MV-4-11 (cell line): ENCODE measurements at regions not wholly inside any gene's neighbourhood (a gene's known extent, or its start where the extent isn't known, plus 50 kb on each side); places are given as distances from the start of the nearest gene placed in this dataset.

Source experiments
- DNase-seq: peaks from one replicate; lab custom pipeline; 2025; lab: John Stamatoyannopoulos, UW

DNA sequence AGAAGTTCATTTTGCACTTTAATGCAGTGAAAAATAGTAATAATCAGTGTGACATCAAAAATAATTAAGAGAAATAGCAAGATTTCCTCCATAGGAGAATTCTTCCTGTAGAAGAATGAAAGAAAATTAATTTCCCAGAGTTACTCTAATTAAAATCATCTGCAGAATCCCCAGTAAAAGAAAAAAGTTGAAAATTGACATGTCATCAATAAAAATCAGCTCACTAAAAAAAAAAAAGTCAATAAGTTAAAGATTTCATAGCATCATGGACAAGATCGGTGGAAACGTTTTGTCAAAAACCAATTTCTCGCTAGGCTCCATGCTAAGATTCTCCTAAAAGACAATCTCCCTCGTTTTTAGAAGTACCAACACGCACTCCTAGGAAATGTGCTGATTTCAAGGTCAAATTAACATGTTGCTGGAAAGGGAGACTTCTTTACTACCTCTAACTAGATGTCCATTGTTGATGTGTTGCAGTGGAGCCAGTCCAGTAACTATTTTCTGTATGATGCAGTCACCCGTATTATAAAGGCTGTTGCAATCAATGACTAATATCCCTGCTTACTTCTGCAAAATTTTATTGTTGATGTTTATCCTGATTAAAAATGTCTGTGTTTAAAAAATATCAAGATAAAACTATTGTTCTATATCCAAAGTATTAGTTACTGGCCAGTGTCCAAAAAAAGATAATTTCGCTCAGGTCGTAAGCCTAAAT lies 591.9 kb upstream of the MGMT start:
- DNase-seq: no peak

DNA sequence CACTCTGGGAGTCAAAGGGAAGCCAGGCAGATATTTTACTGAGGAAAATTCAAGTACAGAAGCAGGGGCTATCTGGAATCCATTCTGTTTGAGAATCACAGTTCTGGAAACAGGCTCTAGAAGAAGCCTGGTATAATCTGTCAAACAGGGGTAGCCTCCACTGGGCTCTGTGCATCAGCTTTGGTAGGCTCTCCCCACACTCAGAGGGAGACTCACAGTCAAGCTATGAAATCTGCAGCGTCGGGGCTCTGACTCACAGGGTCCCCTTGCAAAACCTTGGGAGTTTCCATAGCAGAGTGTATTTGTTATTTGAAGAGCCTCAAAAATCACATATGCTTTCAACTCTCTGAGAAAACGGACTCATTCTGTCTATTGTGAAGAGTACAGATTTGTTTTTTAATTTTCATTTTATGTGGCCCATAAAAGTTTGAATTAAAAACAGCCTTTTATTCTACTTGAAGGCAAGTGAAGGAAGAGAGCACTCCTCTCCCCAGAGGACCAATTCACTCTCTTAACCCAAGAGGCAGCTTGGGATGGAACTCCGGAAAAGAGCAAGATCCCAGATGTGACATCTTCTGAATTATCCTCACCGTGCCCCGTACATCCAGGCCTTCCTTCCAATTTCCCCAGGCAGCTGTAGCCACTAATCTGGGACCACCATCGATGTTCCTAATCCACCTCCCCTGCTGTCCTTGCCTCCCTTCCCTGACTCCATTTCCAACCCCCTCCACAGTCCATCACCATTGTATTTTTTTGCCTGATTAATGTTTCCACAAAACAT lies 590.9 kb upstream of the MGMT start:
- DNase-seq: no peak

DNA sequence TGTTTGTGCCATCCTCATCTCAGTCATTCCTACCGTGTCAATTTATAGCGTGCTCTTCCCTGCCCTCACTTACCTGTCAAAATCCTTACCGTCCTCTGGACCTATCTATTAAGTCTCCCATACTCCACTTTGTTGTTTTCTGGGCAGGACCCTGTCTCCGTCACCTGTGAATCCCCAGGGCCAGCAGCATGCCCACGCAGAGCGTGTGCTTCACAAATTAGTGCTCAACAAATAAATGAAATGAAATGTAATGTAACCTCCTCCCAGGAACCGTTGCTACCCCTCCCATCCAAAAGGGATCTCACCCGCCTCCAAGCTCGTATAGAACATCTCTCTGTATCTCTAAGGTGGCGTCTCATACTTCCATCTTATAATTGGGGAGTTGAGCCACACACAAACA lies 589.9 kb upstream of the MGMT start:
- DNase-seq: no peak

DNA sequence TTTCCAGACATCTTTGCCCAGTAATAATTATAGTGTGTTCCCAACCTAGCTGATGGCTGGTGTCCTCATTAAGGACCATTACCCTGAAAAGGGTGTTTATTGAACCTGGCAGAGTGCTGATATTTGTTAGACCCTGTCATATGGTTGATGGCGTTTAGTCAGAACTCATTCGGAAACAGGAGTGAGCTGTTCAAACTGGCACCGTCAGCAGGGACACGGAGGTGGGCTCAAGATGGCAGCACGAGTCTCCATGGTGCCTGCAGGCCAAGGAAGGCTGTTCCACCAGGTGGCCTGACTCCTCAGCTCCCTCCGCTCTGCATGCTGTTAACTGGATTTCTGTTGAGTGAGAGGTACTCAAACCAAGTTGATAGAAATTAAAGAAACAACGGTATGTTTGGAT lies 589.1 kb upstream of the MGMT start:
- DNase-seq: no peak

DNA sequence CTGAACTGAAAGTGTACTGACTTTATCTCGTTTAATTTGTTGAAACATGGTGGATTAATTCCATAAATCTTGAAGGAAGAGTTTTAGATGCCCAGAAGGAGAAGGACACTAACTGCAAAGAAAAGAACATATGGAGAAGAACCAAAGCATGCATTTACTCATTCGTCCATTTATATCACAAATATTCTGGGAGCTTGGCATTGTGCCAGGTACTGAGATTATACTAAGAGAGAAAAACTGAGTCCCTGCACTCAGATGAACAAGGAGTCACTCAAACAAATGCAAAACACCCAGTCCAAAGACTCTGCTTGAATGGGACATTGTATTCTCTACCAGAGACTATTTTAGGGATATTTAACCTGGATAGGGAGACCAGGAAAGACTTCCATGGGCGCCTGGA lies 588.0 kb upstream of the MGMT start:
- no peak for DNase-seq

DNA sequence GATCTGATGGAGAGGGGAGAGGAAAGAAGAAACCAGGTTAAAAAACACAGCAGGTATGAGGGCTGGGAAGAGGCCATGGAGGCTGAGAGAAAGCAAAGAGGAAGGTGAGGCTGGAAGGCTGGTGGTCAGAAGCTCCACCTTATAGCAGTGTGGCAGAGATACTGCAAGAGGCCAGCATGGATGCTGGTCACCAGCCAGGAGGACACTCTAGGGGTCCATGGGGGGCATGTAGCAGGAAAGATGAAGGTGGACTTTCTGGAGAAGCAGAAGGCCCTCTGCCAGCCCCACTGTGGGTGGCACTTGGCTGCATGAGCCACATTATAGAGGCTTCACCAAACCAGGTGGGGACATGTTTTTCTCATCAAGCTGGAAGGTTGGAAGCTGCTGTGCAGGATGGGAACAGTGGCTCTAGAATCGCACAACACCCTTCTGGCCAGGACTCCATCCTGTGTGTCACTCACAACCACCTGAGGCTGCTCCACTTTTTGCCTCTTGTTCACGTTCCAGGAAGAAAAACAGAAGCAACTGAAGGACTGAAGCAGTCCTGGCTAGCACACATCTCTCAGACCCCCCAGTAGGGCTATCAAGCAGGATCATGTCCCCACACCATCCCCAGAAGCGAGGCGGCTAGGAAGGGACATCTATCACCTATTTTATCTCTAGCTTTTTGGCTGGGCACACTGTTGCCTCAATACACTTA lies 587.5 kb upstream of the MGMT start:
- DNase-seq: no peak

DNA sequence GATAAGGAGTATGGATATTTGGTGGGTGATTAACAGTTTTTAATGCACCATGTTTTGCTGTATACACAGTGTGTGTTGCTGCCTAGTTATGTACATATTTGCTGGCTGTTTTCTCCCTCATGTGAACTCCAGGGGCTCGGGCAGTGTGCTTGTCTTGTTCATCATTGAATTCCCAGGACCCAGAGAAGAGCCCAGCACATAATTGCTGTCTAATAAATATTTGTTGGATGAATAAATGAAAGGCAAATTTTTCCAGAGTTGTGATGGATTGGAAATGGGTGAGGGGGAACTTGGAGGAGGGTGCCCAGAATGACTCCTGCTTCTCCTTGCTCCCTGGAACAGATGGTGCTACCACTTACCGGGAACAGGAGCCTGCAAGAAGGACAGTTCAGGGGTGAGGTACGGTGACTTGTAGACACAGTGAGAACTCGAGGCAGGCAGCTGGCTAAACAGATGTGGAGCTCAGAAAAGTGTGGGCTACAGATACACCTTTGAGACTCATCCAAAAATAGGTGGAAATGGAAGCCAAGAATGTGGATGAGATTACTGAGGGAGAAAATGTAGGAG lies 586.8 kb upstream of the MGMT start:
- DNase-seq: no peak

DNA sequence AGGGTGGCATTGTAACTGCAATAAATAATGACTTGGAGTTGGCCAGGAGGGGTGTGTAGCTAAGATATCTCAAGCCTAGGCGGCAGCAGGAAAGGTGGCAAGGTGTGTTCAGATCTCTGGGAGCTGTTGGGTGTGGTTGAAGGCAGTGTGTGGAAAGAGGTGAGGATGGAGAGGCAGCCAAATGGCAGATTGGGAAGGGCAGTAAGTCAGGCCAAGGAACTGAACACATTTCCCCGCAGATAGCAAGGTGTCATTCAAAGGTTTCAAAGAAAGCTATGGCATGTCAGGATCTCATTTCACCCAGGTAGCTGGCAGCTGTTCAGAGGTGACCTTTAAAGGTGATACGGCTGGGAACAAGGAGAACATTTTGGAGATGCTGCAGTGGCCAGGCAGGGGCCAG lies 586.0 kb upstream of the MGMT start:
- DNase-seq: no peak

DNA sequence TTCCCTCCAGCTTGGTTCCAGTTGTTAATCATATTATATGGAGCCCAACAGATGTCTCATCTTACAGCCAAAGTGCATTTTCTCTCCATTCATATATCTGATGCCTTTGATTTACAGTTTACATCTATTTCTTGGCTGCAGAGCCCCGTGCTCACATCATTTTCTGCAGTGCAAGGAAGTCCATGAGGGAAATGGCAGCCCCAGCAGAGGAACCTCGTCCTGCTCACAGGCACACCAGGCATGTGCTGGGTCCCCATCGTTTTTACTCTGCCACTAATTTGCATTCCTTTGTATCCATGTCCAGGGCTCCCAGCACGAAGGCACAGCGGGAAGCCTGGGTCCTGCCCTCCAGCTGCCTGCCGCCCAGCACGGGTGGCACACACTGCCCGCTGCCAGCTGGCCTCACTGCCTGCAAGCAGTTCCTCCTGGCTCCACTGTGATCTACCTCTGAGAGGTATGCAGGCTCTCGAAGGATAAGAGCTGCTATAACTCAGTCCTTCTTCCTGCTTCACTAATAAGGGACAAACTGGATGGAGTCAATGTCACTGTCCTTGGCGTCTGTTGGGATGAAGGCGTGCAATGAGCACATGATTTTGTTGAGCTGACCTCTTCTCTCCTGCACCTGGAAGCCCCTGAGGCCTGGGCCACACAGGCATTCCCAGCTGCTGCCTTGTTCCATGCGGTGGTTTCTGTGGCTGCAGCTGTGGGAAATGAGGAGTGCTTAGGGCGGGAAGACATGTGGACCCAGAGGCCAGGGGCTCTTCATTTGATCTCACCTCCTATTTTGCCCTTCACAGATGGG lies 583.6 kb upstream of the MGMT start:
- DNase-seq: no peak

DNA sequence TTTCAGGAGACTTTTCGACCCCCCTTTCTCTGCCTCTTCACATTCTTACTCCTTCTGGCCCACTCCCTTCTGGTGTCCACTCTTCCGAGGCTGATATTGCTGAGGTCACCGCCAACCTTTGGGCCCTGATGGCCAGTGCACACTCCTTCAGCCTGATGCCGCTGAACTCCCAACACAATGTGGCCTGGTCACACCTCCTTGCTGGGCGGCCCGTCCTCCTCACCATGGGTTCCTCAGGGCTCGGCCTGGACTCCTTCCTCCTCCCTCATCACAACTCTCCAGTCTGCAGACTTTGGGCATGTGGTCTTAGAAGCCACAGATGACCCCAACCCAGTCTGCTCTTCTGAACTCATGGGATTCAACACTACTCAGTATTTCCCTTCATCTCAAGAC lies 583.0 kb upstream of the MGMT start:
- no peak for DNase-seq

DNA sequence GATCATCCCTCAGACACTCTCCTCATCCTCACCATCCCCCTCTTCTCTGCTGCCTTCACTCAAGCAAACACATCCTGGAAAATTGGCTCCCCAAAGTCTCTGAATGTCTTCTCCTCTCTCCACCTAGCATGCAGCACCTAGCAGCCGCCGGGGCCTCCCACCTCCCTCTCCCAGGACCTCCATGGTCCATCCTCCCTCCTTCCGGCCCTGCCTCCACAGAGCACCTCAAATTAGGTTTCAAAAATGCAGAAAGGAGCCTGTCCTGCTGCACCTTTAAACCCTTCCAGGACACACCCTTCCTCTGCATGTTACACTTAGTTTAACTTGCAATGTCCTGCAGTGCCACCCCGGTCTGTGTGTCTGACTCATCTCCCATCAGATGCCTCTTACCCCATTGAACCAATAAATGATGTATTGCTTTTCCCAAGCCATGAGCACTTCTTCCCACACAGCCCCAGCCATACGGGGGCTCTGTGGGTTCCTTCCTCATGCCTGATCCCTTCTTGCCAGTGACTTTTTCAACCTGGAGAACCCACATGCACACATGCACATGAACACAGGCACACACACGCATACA lies 582.5 kb upstream of the MGMT start:
- DNase-seq: no peak

DNA sequence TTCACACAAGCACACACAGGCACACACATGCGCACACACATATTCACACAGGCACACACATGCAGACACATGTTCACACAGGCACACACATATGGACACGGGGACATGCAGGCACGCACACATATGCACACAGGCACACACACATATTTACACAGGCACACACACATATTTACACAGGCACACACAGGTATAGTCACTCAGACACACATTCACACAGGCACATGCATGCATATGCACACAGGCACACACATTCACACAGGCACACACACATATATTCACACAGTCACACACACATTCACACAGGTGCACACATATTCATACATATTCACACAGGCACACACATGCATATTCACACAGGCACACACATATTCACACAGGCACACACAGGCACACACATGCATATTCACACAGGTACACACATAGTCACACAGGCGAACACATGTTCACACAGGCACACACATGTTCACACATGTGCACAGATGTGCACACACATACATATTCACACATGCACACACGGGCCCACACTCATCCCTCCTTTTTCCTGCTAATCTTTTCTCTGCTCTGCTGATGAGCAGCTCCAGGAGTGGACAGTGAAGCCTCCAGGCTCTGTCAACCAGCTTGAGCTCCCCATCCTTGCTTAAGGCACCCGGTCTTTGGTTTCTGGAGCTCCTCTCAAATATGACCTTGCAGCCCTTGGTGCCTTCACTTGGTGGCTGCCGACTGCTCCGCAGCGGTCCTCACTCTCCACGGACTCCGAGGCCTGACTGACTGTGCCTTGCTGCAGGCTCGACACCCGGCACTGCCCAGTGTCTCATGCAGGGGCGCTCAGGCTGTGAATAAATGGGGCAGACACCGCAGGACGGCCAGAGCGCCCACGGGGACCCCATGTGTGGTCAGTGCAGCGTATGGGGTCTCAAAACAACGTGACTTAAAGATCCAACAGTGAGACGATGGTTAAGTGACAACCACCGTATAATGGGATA lies 581.2 kb upstream of the MGMT start:
- DNase-seq: no peak

DNA sequence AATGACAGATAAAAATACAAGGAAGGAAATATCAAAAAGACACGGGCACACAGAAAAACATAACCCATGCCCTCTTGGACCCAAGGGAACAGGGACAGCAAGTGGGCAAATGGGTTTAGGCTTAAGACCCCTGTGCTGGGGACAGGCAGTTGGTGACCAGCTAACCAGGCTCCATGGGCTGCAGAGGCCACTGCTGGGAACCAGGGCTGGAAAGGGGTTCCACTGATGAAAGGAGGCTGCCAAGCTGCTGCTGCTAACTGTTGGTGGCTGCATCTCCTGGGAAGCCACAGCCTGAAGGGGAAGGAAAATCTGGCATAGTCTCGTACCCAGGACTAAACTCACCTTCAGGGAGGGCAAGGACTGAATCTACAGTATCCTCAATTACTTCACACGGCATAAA lies 579.2 kb upstream of the MGMT start:
- DNase-seq: no peak

DNA sequence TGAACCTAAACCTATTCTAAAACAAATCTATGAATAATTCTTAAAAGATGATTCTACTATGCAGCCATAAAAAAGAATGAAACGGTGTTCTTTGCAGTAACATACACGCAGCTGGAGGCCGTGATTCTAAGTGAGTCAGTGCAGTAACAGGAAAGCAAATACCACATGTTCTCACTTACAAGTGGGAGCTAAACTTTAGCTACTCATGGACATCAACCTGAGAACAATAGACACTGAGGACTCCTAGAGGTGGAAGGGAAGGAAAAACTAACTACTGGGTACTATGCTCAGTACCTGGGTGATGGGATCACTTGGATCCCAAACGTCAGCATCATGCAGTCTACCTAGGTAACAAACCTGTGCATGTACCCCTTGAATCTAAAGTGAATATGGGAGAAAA lies 575.0 kb upstream of the MGMT start:
- DNase-seq: no peak

DNA sequence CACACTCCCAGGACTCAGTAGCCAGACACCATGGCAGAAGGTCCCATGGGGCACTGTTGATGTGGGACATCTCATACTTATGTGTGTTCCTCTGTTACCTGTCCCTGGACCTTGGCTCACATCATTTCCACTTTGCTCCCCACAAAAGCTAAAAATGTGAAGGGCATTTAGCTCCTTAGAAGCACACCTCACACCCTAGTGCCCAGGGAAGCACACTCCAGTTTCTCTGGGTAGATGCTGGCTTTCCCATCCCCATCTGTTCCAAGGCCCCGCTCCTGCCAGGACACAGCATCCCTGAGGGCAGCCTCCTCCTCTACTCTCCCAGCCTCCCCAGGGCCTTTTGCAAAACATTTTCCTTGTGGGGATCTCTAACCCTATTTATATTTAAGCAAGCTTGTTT lies 572.4 kb upstream of the MGMT start:
- no peak for DNase-seq

DNA sequence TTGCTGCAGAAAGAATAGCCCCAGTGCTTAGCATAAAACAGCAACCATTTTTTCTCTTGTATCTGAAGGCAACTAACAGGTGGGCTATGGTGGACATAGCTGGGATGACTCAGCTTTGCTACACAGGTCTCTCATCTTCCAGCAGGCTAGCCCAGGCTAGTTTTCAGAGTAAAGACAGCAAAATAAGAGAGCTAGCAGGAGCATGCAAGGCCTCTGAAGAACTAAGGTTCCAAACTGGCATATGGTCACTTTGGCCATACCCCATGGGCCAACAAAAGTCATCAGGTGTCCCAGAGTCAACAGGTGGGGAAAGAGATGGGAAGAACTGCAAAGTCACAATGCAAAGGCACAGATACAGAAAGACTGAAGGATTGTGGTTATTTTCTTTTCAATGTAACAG lies 571.6 kb upstream of the MGMT start:
- DNase-seq: no peak

DNA sequence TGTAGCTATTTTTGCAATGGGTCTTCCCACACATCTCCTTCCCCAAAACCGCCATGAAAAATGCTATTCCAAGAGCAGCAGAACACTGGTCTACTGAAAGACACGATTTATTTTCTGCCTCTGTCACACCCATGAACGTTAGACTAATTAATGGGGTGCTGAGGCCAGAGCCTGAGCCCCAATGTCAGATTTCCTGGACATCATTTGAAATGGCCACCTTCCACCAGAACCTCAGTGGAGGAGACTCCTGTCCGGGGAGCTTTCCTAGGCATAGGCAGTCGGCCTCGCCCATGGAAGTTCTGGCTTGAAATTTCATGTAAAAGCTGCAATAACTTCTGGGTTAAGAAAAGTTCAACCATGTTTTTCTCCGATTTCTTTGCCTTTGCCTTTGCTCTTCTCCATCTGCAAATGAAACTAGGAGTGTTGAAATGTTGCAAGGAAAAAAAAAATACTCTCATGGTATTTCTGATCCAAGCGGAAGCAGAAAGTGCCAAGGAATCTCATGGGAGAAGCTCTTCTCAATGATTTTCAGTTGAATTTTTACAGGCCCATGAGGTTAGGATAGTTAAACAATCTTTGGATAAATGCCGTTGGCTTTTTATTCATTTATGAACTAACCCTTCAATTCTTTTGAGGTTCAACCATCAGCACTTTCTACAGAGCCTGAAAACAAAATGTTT lies 570.8 kb upstream of the MGMT start:
- DNase-seq: no peak

DNA sequence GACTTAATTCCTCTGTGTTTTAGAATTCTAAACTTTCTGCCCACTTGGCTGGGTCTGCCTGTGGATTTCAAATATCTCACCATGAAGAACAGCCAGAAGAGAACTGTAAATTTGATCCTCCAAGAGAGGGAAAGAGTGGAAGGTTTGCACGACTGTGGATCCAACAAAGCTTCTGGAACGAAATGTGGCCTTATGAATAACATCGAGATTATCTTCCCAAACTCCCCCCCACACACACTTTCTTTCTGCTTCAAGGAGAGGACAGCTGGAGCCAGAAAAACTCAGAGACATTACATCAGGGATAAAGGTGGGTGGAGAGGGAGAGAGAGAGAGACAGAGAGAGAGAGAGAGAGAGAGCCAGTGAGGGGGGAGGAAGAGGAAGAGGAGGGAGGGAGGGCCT lies 570.1 kb upstream of the MGMT start:
- no peak for DNase-seq

DNA sequence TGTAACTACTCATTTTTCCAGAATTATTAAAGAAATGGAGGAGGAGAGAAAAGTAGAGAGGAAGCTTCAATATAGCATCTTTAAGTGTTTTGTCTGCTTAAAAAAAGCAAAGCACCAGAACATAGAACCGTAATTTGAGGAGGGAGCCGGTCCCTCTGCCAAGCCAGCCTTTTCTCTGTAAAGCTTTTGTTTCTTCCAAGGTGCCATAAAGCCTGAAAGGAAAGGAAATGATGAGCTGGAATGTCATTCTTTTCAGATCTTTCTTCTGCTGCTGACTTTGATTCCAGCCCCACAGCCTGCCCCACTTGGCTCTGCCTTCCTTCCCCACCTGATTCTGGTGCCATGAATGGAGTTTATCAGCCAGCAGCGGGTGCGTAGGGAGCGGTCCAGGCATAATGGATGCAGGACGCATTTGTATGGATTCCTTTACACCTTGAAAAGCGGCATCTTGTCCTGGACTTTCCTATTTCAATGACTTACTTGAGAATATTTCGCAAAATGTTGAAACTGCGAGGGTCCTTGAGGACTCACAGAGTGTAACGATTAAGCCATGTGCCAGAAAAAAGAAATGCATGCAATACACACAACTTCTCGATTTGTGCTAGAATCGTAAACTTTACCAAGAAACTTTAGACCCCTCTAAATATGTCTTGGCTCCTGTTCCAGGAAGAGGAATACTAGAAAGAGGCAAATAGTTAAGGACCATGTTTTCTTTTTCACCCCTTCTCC lies 569.5 kb upstream of the MGMT start:
- DNase-seq: no peak
